Stimulated activated CD8-positive, alpha-beta memory T cell treated with anti-CD3 and anti-CD28 coated beads, Interleukin-7, amount 100 ng/mL, for 4 hours (primary cell): ENCODE measurements at regions not wholly inside any gene's neighbourhood (a gene's known extent, or its start where the extent isn't known, plus 50 kb on each side); places are given as distances from the start of the nearest gene placed in this dataset.
"Not testable (repeated sequence)": the region's sequence is repeated elsewhere in the genome, so short reads cannot be mapped to it uniquely, and the experiment has no call there.

ENCODE experiments used
- DNase-seq, 2 donors: peaks; one replicate each; pipeline ENCODE4 v3.0.0-alpha.2; 2020; ENCODE audit warnings: low read depth in 2 of 2

DNA sequence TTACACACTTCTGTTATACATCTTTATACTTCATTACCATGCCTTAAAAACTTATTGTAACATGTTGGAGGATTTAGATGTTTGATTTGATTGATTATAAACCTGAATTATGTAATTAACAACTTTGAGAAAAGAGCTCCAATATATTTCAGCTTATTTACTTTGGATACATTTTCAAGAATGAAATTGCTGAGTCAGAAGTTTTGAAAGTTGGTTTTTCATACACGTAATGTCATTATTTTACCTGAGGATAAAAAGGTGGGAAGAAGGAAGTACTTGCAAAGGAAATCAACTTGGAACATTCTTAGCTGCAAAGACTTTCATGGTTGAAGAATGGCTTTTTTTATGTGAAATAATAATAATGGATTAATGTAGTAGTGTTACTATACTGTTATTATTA lies 677.2 kb downstream of the FAM181B start:
- DNase-seq: no peak

DNA sequence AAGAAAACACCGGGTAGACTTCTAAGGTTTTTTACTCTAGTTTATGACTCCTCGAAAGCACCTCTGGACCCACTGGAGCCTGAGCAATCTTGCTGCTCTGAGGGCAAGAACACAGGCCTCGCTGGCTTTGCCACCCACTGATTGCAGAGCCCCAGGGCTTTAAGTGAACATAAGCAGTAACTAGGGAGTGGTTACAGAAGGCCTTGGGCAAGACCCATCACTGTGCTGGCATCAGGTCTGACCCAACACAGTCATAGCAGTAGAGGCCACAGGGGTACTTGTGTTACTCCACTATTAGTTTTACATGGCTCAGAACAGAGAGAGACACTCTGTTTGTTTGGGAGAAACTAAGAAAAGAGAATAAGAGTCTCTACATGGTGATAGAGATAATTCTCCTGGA lies 684.5 kb downstream of the FAM181B start:
- no peak for DNase-seq

DNA sequence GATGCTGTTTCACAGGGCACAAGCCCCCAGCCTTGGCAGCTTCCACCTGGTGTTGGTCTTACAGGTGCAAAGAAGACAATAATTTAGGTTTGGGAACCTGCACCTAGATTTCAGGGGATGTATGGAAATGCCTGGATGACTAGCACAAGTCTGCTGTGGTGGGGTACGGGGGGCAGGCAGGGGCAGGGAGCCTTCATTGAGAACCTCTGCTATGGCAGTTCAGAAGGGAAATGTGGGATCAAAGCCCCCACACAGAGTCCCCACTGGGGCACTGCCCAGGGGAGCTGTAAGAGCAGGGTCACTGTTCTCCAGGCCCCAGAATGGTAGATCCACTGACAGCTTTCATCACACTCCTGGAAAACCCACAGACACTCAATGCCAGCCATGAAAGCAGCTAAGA lies 686.5 kb downstream of the FAM181B start:
- DNase-seq: no peak

DNA sequence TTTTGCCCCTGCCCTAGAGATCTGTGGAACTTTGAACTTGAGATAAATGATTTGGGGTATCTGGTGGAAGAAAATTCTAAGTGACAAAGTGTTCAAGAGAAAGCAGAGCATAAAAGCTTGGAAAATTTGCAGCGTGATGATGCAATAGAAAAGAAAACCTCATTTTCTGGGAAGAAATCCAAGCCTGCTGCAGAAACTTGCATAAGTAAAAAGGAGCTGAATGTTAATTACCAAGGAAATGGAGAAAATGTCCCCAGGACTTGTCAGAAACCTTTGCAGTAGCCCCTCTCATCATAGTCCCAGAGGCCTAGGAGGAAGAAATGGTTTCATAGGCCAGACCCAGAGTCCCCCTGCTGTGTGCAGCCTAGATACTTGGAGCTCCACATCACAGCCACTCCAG lies 686.9 kb downstream of the FAM181B start:
- DNase-seq: no peak

DNA sequence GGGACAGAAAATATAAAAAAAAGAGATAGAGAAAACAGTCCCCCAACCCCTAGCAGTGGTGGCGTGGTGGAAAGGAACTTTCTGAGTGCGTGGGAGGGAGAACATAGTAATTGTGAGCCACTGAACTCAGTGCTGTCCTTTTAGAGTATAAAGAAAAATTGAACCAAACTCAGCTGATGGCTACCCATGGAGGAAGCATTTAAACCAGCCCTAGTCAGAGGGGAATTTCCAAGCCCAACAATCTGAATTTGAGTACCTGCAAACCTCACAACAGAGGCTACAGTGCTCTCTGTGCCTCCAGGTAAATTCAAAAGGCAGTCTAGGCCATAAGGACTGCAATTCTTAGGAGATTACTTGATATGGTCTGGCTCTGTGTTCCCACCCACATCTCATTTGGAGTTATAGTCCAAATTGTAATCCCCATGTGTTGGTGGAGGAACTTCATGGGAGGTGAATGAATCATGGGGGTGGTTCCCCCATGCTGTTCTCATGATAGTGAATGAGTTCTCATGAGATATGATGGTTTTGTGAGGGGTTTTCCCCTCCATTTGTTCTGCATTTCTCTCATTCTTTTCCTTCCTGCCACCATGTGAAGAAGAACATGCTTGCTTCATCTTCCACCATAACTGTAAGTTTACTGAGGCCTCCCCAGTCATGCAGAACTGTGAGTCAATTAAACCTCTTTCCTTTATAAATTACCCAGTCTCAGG lies 687.8 kb downstream of the FAM181B start:
- DNase-seq: no peak

DNA sequence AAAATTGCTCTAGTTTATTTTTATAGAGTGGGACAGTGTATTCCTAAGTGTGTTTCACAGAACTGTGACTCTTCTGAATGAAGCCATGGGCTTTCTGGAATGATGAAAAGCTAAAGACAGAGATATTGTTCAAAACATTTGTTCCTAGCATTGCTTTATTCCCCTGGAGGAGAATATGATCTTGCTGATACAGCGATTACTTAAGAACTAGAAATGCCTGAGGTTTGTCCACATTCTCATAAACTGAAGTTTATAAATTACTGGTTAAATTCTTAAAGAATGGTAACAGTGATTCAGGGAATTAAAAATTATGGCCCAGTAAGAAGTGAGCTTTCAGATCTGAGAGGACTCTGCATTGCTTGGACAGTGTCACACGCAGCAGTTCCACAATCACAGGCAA lies 690.3 kb downstream of the FAM181B start:
- DNase-seq: no peak

DNA sequence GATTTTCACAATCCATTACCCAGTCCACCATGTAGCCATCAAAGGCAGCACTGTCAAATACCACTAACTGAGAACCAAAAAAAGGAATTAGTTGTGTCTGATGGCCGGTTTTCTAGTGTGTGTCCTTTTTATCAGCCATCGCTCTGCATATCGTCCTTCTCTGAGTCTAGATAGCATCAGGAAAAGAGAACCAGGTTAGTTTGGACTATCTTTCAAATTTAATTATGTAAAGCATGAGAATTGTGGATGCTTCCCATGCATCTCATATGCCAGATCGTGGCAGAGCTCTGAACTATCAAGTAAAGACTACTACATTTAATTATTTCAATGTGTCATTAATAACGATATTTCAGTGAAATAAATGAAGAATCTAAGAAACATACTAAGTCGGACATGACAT lies 691.9 kb downstream of the FAM181B start:
- no peak for DNase-seq

DNA sequence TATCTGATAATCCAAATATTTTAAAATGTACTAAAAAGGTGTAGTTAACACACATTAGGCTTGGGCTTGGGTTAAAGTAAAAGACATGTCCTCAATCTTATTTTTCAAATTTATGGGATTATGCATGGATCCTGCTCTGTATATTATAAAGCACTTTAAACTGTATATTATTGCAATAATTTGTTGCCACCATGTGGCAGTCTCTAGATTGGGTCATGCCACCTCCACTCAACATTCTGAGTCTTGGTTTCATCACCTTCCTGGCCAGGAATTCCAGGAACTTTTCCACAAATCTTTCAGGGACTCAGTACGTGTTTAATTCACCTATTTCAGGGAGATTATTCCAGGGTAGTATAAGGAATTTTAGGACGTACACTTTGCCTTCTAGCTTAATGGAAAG lies 695.5 kb downstream of the FAM181B start:
- DNase-seq: no peak

DNA sequence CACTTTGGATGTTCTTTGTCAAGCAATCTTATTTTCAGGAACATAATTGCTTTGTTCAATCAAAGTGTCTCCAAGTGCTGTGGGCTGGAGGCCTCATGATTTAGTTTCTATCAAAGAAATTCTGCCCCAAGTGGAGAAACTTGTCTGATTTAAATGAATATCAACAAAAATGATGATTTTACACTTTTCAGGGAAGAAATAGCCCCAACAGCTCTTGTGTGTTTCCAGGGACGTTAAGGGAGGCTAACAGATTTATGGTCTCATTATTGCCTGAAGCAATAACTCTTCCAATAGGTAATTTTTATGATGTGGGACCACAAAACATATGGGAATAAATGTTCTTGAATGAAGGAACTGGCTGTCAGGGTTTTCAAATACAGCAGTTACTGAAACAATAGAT lies 699.1 kb downstream of the FAM181B start:
- DNase-seq: no peak

DNA sequence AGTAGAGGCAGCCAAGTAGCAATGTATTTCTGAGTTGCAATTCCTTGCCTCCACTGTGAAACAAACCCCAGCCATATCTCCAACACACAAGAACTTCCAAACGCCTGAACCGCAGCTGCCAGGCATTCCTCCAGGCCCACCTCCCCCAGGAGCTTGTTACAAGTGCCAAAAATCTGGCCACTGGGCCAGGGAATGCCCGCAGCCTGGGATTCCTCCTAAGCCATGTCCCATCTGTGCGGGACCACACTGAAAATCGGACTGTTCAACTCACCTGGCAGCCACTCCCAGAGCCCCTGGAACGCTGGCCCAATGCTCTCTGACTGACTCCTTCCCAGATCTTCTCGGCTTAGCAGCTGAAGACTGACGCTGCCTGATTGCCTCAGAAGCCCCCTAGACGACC lies 706.3 kb downstream of the FAM181B start:
- DNase-seq: not testable (repeated sequence)

DNA sequence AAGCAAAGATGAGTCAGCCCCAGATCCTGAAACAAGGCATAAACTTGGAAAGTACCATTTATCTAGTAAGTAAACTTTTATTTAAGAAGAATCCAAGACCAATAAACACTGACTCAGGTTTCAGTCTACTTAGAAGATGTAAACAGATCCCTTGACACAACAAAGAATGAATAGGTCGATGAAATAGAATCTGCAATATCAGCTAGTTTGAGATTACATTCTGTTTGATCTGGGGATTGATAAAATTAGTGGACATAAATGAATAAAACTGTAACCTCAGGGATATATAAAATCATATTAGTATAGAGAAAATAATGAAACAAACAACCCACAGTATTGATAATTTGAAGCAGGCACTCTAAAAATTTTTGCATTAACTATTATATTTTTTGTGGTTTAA lies 708.9 kb downstream of the FAM181B start:
- no peak for DNase-seq

DNA sequence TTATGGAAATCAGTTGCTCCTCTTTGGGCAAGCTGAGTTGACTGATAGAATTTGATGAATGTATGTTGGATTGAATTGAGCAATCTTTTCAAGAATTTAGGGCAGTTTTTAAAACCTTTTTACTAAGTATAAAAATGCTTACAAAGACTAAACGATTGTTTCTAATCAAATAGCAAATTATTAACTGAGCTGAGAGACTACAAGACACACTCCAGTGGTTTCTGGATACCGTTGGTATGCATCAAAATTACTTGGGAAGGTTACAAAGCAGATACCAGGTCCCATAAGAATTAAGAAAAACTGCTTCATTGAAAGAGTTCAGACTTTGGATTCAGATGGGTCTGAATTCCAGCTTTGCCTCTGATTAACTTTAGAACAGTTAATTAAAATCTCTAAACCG lies 721.4 kb downstream of the FAM181B start:
- DNase-seq: no peak

DNA sequence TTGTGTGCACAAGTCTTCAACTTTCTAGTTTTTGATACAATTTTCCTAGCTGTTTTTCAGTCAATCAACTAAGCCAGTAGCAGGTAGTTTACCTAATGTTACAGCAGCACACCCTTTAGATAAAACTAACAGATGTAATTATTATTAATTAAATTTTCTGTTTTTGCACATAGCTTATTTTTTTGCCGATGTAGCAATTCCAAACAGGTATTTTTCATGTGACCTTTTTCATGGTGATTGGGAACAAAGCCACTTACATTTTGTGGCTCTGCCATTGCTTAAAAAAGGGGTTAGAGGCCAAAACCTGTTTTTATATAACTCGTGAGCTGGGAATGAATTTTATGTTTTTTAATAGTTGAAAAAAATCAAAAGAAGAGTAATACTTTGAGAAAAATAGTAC lies 724.5 kb downstream of the FAM181B start:
- DNase-seq: no peak

DNA sequence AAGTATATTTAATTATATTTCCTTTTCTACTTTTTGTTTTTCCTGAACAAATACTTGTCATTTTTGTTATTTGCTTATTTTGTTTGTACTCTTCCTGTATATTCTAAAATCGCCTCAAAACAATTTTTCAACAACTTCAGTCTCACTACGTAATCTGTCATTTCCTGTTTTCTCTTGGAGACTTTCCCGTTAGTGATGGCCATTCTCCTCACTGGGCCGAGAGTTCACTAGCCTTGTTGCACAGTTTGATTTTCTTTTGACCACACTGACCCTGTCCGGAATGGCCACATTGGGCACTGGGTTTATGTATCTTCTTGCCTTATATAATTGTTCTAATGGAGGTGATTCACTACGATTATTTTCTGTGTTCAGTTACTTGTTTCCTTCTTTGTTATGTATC lies 726.1 kb downstream of the FAM181B start:
- no peak for DNase-seq

DNA sequence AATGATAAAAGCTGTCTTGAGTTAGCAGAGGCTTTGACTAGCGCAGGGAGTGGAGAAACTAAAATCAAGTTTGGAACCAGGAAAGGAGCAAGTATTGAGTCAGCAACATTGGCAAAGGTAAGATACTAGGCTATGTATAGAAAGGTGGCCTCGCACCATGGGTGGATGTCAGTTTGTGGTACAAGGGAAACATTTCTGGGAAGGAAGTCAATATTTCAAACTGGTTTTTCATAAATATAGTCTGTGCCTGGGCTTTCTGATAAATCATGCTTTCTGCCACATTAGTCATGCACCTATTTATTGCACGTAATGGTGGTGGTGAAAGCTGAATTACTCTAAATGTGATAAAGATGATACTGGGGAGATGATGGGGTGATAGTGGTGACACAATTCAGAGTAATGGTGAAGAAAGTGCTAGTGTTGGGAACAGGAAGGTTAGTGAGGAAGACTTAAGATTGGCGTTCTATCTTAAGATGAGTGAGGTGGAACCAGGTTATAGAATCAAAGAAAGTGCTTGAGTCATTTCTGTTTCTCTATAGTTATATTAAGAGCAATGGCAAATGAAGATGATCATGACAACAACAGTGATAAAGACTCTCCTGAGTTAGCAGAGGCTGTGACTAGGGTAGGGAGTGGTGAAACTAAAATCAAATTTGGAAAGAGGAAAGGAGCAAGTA lies 729.0 kb downstream of the FAM181B start:
- no peak for DNase-seq

DNA sequence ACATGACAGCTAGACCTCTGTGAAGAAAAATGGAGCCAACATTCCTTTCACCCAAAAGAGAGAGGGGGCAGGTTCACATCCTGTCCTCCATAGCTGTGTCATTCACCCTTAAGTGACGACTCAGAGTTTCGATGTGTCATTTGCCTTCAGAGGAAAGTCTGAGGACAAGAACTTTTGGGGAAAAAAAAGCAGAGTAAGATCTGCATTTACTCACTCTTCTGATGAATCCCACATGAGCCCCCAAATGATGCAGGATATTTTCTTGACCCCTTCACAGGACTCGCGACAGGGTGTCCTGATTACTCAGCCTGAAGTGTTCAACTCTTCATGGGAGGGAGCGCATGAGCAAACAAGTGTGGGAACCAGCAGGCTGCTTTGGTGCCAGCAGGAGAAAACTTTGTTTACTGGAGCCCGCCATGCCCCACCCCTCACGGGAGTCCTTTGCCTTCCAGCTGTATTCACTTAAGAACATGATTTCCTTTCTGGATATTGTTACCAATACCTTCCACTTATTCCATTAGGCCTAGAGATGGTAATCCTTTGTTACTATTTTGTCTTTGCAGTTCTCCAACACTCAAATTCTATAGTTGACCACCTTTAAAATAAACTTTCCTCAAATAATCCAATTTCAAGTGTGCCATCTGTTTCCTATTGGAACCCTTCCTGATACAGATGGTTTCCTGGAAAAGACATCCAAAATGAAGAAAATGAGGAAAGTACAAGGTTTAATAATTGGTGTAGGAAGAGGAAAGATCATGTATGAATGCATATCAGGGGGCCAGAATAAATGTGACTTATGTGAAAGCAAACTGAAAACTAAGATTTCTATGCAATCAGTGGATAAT lies 729.8 kb downstream of the FAM181B start:
- no peak for DNase-seq

DNA sequence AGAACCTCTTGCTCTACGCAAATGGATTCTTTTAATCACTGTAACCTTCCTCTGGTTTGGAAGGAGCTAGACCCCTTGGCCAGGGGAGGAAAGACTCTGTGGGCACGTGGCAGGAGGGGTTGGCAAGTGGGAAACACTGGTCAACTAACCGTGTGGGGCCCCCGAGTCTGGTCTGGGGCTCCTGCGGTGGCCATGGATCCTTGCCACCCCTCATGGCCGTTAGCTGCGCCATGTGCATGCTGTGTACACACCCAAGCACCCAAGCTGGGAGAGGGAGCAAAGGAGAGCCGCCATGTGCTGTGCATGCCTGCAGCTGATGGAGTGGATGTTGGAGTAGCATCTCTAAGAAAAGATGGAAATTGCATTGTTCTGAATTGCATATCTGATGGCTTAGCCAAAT lies 730.6 kb downstream of the FAM181B start:
- DNase-seq: no peak

DNA sequence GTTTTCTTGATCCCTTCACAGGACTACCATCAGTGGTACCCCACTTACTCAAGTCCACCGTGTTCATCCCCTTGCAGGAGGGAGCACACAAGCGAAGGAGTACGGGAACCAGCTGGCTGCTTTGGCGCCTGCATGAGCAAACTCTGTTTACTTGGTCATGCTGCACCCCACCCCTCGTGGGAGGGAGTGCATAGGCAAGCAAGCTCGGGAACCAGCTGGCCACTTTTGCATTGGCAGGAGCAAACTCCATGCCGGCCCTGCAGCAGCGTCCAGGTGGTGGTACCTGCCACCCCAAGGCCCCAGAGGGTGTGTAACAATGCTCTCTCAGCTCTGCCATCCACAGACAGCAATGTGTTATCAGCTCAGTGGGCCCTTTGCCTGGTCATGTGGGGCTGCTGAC lies 737.8 kb downstream of the FAM181B start:
- DNase-seq: no peak

DNA sequence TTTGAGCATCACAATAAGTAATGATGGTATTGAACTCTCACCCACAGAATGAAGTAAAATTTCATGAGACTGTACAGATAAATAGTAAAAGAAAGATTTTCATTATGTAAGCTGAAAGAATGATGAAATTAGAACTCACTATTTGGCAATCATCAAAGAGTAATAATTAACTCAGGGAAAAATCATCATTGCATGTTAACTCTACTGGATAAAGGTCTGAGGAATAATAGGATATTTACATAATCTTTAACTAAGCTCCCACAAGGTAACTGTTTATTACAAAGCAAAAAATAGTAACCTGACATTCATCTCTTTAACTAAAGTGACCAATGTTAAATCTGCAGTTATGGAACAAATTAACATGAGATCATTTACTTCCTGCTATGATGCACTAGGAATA lies 739.9 kb downstream of the FAM181B start:
- no peak for DNase-seq

DNA sequence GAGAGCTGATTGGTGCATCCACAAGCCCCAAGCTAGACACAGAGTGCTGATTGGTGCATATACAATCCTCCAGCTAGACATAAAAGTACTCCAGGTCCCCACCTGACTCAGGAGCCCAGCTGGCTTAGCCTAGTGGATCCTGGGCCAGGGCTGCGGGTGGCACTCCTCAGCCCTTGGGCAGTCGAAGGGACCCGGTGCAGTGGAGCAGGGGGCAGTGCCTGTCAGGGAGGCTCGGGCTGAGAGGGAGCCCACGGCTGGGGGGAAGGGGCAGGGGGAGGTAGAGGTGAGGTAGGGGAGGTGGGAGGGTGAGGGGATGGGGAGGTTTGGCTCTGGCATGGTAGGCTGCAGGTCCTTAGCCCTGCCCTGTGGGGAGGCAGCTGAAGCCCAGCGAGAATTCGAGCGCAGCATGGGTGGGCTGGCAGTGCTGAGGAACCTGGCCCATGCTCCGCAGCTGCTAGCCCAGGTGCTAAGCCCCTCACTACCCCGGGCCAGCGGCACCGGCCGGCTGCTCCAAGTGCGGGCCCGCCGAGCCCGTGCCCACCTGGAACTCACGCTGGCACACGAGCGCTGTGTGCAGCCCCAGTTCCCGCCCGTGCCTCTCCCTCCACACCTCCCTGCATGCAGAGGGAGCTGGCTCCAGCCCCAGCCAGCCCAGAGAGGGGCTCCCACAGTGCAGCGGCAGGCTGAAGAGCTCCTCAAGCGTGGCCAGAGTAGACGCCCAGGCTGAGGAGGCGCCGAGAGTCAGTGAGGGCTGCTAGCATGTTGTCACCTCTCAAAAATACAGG lies 742.8 kb downstream of the FAM181B start:
- no peak for DNase-seq

DNA sequence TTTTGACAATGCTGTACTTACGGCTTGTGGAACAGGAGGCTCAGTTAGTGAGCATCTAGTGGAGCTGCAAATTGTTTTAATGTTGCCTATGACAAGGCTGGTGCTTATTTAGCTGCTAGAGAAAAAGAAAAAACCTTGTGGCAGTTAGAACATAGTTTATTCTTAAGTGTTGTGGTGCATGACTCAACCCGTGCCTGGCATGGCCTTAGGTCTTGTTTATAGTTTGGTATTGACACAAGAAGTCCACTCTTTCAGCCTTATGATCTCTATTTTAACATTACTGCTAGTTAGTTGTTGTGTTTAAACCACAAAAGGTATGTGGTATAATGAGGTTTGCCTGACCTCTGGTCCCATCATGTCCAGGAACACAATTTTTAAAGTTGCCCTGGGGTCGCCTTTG lies 744.6 kb downstream of the FAM181B start:
- DNase-seq: no peak

DNA sequence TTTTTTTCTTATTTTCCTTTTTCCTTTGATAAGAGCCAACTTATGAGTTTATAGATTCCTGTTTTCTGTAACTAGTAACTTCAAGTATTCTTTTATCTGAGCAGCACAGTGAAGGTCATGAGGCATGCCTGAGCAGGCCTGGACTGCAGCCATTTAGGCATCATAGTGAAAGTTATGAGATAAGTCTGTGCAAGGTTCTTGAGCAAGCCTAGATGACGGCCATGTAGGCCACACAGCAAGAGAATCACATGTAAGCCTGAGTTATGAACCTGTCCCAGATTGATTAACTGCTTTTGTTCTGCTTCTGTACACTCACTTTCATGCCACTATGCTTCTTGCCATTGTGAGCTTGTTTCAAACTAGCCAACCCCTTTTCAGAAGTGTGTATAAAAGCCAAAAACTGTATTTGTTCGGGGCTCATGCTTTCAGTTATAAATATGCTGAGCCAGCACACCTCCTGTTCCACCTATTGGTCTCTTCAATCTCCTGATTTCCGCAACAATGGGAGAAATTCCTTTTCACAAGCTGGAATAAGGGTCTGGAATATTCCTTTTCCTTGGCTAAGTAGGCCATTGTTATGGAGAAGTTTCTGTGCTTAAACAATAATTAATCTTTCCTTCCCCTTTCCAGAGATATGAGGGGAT lies 745.7 kb downstream of the FAM181B start:
- DNase-seq: no peak
